Panc1 (cell line): ENCODE measurements at regions not wholly inside any gene's neighbourhood (a gene's known extent, or its start where the extent isn't known, plus 50 kb on each side); places are given as distances from the start of the nearest gene placed in this dataset.

Experiments used
- CTCF ChIP-seq: fragments of 450-650 bp; IDR thresholded peaks from 2 replicates; pipeline ENCODE4 v1.5.1; 2017; ENCODE audit warnings: mild to moderate bottlenecking
- REST ChIP-seq, 2 experiments: IDR thresholded peaks; 2 replicates each; pipeline ENCODE4 v1.6.1; 2011 to 2012; ENCODE audit warnings: low read depth in 2 of 2, control low read depth in 1 of 2, low read length in 1 of 2, mild to moderate bottlenecking in 1 of 2, moderate library complexity in 1 of 2; ENCODE audit not compliant: insufficient read depth in 1 of 2
- TCF7L2 ChIP-seq: IDR thresholded peaks from 2 replicates; pipeline ENCODE4 v1.6.1; 2011; ENCODE audit warnings: mild to moderate bottlenecking, low read depth, low read length, inconsistent platforms

GRCh38 chr2:125259451-125259850 is 1234.4 kb downstream of the CNTNAP5 start:
- TF ChIP-seq CTCF = no peak
- no peak for TF ChIP-seq REST (IDR thresholded peaks at IDR 0.05; ENCODE audit: insufficient read depth in 1 of 2, low read depth in 2 of 2, low read length in 1 of 2)
- no peak for TF ChIP-seq TCF7L2
